AML-193 (cell line): ENCODE measurements at regions not wholly inside any gene's neighbourhood (a gene's known extent, or its start where the extent isn't known, plus 50 kb on each side); places are given as distances from the start of the nearest gene placed in this dataset.
A peak's percentile ranks its signal among the peaks of the same experiment; 100 is the strongest.

Source experiments
- DNase-seq, 2 experiments: peaks; one replicate each; lab custom pipeline; 2025; lab: John Stamatoyannopoulos, UW

GRCh38 chr4:27267970-27268355 is 407.3 kb downstream of the STIM2 start:
- DNase-seq, result no peak

GRCh38 chr4:27270435-27270834 is 409.8 kb downstream of the STIM2 start:
- DNase-seq, result no peak

- no peak for DNase-seq
Observed at GRCh38 chr4:27271555-27271954, 410.9 kb downstream of the STIM2 start.

GRCh38 chr4:27272217-27272616 is 411.6 kb downstream of the STIM2 start:
- no peak for DNase-seq

- DNase-seq, result no peak
Observed at GRCh38 chr4:27276307-27277073, 415.8 kb downstream of the STIM2 start.

GRCh38 chr4:27278615-27279375 is 418.2 kb downstream of the STIM2 start:
- DNase-seq, result peak in 1 of 2 experiments; percentile 17

- no peak for DNase-seq
Observed at GRCh38 chr4:27288496-27288895, 427.9 kb downstream of the STIM2 start.

GRCh38 chr4:27289704-27290103 is 429.1 kb downstream of the STIM2 start:
- DNase-seq, result no peak

GRCh38 chr4:27293831-27294230 is 433.2 kb downstream of the STIM2 start:
- DNase-seq, result no peak

GRCh38 chr4:27304751-27305150 is 444.1 kb downstream of the STIM2 start:
- DNase-seq, result no peak

- DNase-seq, result no peak
Observed at GRCh38 chr4:27305246-27305645, 444.6 kb downstream of the STIM2 start.

GRCh38 chr4:27308379-27308778 is 447.7 kb downstream of the STIM2 start:
- no peak for DNase-seq

- DNase-seq, result no peak
Observed at GRCh38 chr4:27315625-27316024, 455.0 kb downstream of the STIM2 start.

- DNase-seq, result no peak
Observed at GRCh38 chr4:27316176-27316575, 455.5 kb downstream of the STIM2 start.

- peak; percentile 32 to 46 for DNase-seq
Observed at GRCh38 chr4:27318740-27319139, 458.1 kb downstream of the STIM2 start.

GRCh38 chr4:27326991-27327390 is 466.4 kb downstream of the STIM2 start:
- no peak for DNase-seq

GRCh38 chr4:27327421-27328181 is 467.0 kb downstream of the STIM2 start:
- DNase-seq, result no peak

GRCh38 chr4:27338530-27338929 is 477.9 kb downstream of the STIM2 start:
- DNase-seq, result no peak

GRCh38 chr4:27343411-27343810 is 482.8 kb downstream of the STIM2 start:
- DNase-seq, result no peak

- no peak for DNase-seq
Observed at GRCh38 chr4:27350161-27350560, 489.5 kb downstream of the STIM2 start.

- DNase-seq, result peak in 1 of 2 experiments; percentile 9
Observed at GRCh38 chr4:27357283-27357682, 496.6 kb downstream of the STIM2 start.

- no peak for DNase-seq
Observed at GRCh38 chr4:27358269-27358668, 497.6 kb downstream of the STIM2 start.

GRCh38 chr4:27360131-27360530 is 499.5 kb downstream of the STIM2 start:
- DNase-seq, result no peak
